Neural cell (in vitro differentiated cells): ENCODE measurements at regions not wholly inside any gene's neighbourhood (a gene's known extent, or its start where the extent isn't known, plus 50 kb on each side); places are given as distances from the start of the nearest gene placed in this dataset.

ENCODE experiments used
- CTCF ChIP-seq: fragments of 450-650 bp; IDR thresholded peaks from 2 replicates; pipeline ENCODE4 v1.5.1; 2014; ENCODE audit warnings: antibody characterized with exemption, mild to moderate bottlenecking, moderate library complexity; ENCODE audit not compliant: poor library complexity, severe bottlenecking
- EP300 ChIP-seq: fragments of 450-650 bp; conservative IDR thresholded peaks from 2 replicates; pipeline ENCODE4 v1.6.1; 2014; ENCODE audit warnings: antibody characterized with exemption, mild to moderate bottlenecking, moderate library complexity; ENCODE audit not compliant: poor library complexity, severe bottlenecking
- TF ChIP-seq, protein P1 (sequence below): IDR thresholded peaks from 2 replicates; pipeline ENCODE4 v1.6.1; 2012; ENCODE audit warnings: borderline replicate concordance

- TF ChIP-seq CTCF = no peak
- no peak for TF ChIP-seq EP300
- TF ChIP-seq, protein P1, sequence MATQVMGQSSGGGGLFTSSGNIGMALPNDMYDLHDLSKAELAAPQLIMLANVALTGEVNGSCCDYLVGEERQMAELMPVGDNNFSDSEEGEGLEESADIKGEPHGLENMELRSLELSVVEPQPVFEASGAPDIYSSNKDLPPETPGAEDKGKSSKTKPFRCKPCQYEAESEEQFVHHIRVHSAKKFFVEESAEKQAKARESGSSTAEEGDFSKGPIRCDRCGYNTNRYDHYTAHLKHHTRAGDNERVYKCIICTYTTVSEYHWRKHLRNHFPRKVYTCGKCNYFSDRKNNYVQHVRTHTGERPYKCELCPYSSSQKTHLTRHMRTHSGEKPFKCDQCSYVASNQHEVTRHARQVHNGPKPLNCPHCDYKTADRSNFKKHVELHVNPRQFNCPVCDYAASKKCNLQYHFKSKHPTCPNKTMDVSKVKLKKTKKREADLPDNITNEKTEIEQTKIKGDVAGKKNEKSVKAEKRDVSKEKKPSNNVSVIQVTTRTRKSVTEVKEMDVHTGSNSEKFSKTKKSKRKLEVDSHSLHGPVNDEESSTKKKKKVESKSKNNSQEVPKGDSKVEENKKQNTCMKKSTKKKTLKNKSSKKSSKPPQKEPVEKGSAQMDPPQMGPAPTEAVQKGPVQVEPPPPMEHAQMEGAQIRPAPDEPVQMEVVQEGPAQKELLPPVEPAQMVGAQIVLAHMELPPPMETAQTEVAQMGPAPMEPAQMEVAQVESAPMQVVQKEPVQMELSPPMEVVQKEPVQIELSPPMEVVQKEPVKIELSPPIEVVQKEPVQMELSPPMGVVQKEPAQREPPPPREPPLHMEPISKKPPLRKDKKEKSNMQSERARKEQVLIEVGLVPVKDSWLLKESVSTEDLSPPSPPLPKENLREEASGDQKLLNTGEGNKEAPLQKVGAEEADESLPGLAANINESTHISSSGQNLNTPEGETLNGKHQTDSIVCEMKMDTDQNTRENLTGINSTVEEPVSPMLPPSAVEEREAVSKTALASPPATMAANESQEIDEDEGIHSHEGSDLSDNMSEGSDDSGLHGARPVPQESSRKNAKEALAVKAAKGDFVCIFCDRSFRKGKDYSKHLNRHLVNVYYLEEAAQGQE = no peak
Measured at GRCh38 chr16:27684047-27684446, 134.1 kb downstream of the KATNIP start.
